ENCODE measurements at regions not wholly inside any gene's neighbourhood (a gene's known extent, or its start where the extent isn't known, plus 50 kb on each side); places are given as distances from the start of the nearest gene placed in this dataset.

GRCh38 chr15:70415398-70415797 is 317.7 kb upstream of the TLE3 start:
- TF ChIP-seq, protein P1, sequence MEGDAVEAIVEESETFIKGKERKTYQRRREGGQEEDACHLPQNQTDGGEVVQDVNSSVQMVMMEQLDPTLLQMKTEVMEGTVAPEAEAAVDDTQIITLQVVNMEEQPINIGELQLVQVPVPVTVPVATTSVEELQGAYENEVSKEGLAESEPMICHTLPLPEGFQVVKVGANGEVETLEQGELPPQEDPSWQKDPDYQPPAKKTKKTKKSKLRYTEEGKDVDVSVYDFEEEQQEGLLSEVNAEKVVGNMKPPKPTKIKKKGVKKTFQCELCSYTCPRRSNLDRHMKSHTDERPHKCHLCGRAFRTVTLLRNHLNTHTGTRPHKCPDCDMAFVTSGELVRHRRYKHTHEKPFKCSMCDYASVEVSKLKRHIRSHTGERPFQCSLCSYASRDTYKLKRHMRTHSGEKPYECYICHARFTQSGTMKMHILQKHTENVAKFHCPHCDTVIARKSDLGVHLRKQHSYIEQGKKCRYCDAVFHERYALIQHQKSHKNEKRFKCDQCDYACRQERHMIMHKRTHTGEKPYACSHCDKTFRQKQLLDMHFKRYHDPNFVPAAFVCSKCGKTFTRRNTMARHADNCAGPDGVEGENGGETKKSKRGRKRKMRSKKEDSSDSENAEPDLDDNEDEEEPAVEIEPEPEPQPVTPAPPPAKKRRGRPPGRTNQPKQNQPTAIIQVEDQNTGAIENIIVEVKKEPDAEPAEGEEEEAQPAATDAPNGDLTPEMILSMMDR (IDR thresholded peaks at IDR 0.05), result no peak
- no peak for TF ChIP-seq POLR2AphosphoS5 (IDR thresholded peaks at IDR 0.05)
